Gastrocnemius medialis (tissue), 4 donors: ENCODE measurements at regions not wholly inside any gene's neighbourhood (a gene's known extent, or its start where the extent isn't known, plus 50 kb on each side); places are given as distances from the start of the nearest gene placed in this dataset.

ENCODE experiments used
- ATAC-seq, 2 donors: fragments of 150-250 bp; one replicate each; pipeline ENCODE4 v1.9.1; 2016
- DNase-seq, 2 donors: peaks; one replicate each; pipeline ENCODE4 v3.0.0-alpha.2; 2019
- H3K27ac ChIP-seq, 4 donors: fragments of 200-600 bp; sonication (generic); 1 replicate in 1 of 4; 2 replicates in 3 of 4; pipeline ENCODE4 v1.5.1; 2016 to 2018; ENCODE audit warnings: mild to moderate bottlenecking in 2 of 4, moderate library complexity in 1 of 4
- H3K27me3 ChIP-seq, 3 donors: fragments of 200-600 bp; sonication (generic) in 2 of 3; 1 replicate in 1 of 3; 2 replicates in 2 of 3; pipeline versions ENCODE4 v1.5.1 to v1.6.0; 2016 to 2019; ENCODE audit warnings: mild to moderate bottlenecking in 1 of 3, moderate library complexity in 1 of 3
- H3K36me3 ChIP-seq, 2 donors: fragments of 200-600 bp; sonication (generic) in 1 of 2; one replicate each; pipeline ENCODE4 v1.5.1; 2017 to 2018
- H3K4me1 ChIP-seq, 2 donors: fragments of 200-600 bp; sonication (generic) in 1 of 2; one replicate each; pipeline ENCODE4 v1.5.1; 2016 to 2017; ENCODE audit warnings: mild to moderate bottlenecking in 2 of 2
- H3K4me3 ChIP-seq, 4 donors: fragments of 200-600 bp; sonication (generic) in 3 of 4; 1 replicate in 1 of 4; 2 replicates in 3 of 4; pipeline ENCODE4 v1.5.1; 2016 to 2019; ENCODE audit warnings: mild to moderate bottlenecking in 2 of 4
- H3K9me3 ChIP-seq, 3 donors: fragments of 200-600 bp; sonication (generic) in 2 of 3; 1 replicate in 1 of 3; 2 replicates in 2 of 3; pipeline ENCODE4 v1.5.1; 2016 to 2019
- CTCF ChIP-seq, 5 experiments: fragments of 450-650 bp in 3 of 5; fragments of 200-600 bp in 2 of 5; sonication (generic) in 2 of 5; IDR thresholded peaks in 4 of 5; conservative IDR thresholded peaks in 1 of 5; 1 replicate in 4 of 5; 2 replicates in 1 of 5; pipeline ENCODE4 v1.5.1; 2016 to 2019; ENCODE audit warnings: antibody characterized with exemption in 5 of 5, mild to moderate bottlenecking in 3 of 5, moderate library complexity in 3 of 5
- POLR2A ChIP-seq, 2 donors: fragments of 450-650 bp; IDR thresholded peaks; one replicate each; pipeline ENCODE4 v1.6.1; 2017; ENCODE audit warnings: antibody characterized with exemption in 2 of 2, mild to moderate bottlenecking in 2 of 2, moderate library complexity in 2 of 2
- in situ Hi-C, 4 donors: fragments of 200-750 bp; cut with MboI; loops; one replicate each; pipeline versions ENCODE4 v1.15.0 to v1.8.0; 2017; ENCODE audit warnings: low sequenced_read_pairs in 4 of 4
- intact Hi-C: fragments of 100-400 bp; cut with DNase I; formaldehyde crosslinking; loops from one replicate; pipeline ENCODE4 v1.15.1; 2023; ENCODE audit warnings: low total_unique reads

DNA sequence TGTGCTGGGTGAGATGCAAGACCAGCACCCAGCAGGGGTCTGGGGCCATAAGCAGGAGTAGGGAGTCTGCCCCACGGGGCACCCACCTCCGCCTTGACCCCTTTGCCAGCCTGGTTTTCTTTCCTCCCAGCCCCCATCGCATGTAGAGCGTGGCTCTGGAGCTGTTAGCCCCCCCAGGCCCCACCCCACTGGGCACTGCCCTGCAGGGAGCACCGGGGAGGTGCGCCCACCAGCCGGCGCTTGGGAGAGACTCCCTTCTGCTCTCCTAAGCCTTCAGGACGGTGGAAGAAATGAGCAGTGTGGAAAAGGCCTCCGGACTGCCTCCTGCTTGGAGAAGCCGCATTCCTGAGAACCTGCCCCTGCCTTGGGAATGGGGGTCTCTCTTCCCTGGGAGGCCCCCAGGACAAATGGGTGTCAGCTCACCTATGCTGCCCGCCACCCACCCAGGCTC, 186.2 kb downstream of the IRF8 start:
- intact Hi-C loops (no loop called here), in situ Hi-C loops (no loop called here)
- Histone ChIP-seq H3K4me1 (no peaks in the 10 kb centered on the region), H3K4me3 (no peak overlapping the region), H3K9me3 (no peaks in the 10 kb centered on the region), H3K27me3 (peaks cover 0 to 14% (median 4%) of the 10 kb centered on the region in 3 donors), H3K36me3 (no peaks in the 10 kb centered on the region), H3K27ac (no peak overlapping the region)
- ATAC-seq, result no peak
- DNase-seq, result no peak
- no peak for TF ChIP-seq CTCF (IDR thresholded peaks at IDR 0.05 in 4 of 5, conservative IDR thresholded peaks at IDR 0.05 in 1 of 5)
- TF ChIP-seq POLR2A (IDR thresholded peaks at IDR 0.05), result no peak

DNA sequence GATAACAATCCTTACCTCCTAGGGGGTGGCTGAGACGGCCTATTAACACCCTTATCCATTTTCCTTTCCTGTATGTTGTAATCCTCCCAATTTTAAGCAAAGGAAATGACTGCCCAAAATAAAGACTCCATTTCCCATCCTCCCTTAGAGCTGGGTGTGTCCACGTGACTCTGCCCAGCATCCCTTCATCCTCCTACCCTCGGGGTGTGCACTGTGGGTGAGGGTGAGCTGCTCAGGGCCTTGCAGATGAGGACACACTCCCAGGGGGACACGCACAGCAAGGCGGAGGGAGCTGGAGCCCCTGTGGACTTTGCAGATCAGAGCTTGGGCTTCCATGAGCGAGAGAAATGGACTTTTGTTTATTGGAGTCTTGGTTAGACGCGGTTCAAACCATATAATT, 186.8 kb downstream of the IRF8 start:
- Histone ChIP-seq H3K27me3 (peaks cover 0 to 12% (median 4%) of the 10 kb centered on the region in 3 donors), H3K9me3 (no peaks in the 10 kb centered on the region), H3K27ac (no peak overlapping the region), H3K4me3 (no peak overlapping the region), H3K4me1 (no peaks in the 10 kb centered on the region), H3K36me3 (no peaks in the 10 kb centered on the region)
- in situ Hi-C loops (no loop called here), intact Hi-C loops (no loop called here)
- ATAC-seq (no peak), DNase-seq (no peak)
- TF ChIP-seq POLR2A (IDR thresholded peaks at IDR 0.05), result no peak
- TF ChIP-seq CTCF (IDR thresholded peaks at IDR 0.05 in 4 of 5, conservative IDR thresholded peaks at IDR 0.05 in 1 of 5), result no peak

- intact Hi-C loops, result no loop called here
- DNase-seq (no peak), ATAC-seq (no peak)
- Histone ChIP-seq H3K27me3 (peaks cover 0 to 12% (median 4%) of the 10 kb centered on the region in 3 donors), H3K27ac (no peak overlapping the region), H3K4me1 (no peaks in the 10 kb centered on the region), H3K4me3 (no peak overlapping the region), H3K9me3 (no peaks in the 10 kb centered on the region), H3K36me3 (no peaks in the 10 kb centered on the region)
- in situ Hi-C loops, result no loop called here
- no peak for TF ChIP-seq POLR2A (IDR thresholded peaks at IDR 0.05)
- no peak for TF ChIP-seq CTCF (IDR thresholded peaks at IDR 0.05 in 4 of 5, conservative IDR thresholded peaks at IDR 0.05 in 1 of 5)
Observed at GRCh38 chr16:86086471-86086870, 187.5 kb downstream of the IRF8 start.

DNA sequence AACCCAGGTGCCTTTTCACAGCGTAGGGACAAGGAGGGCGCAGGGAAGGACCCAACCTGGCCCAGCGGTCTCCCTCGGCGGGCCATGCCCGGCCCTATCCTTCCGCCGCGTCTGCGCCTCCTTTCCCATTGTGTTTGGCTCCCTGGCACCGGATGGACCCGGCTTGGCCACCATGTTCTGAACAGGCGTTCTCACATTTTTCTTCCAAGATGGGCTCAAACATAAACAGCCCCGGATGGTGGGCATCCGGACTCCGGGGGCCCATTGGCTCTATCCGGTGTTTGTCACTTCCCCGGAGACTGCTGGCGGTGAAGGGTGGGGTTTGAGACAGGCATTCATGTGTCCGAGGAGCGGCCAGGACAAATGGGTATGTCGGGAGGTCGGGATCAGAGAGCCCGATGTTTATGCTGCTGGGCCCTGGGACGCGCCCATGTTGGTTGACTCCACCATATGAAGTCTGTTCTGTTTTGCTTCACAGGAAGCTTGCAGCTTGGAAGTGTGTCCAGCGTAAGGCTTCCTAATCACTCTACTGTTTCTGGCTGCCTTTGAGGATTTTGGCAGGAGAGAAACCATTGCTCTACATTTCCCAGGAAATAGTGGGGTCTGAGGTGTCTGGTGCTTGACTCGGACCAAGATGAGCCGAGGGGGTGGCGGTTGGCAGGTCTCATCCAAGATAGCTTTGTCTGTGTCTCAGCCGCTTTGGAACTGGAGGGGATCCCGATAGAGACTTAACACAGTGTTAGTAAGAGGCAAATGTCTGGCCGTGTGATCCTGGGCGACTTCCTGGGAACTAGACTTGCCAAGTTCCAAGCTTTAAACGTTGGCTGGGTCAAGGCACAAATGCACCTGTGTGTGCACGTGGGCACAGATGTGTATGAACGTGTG, 188.3 kb downstream of the IRF8 start:
- Histone ChIP-seq H3K9me3 (no peaks in the 10 kb centered on the region), H3K27me3 (peaks cover 0 to 9% (median 4%) of the 10 kb centered on the region in 3 donors), H3K27ac (no peak overlapping the region), H3K4me3 (no peak overlapping the region), H3K36me3 (no peaks in the 10 kb centered on the region), H3K4me1 (no peaks in the 10 kb centered on the region)
- ATAC-seq, result no peak
- intact Hi-C loops (no loop called here), in situ Hi-C loops (no loop called here)
- no peak for DNase-seq
- no peak for TF ChIP-seq CTCF (IDR thresholded peaks at IDR 0.05 in 4 of 5, conservative IDR thresholded peaks at IDR 0.05 in 1 of 5)
- no peak for TF ChIP-seq POLR2A (IDR thresholded peaks at IDR 0.05)
